SK-N-SH (cell line): ENCODE measurements at regions not wholly inside any gene's neighbourhood (a gene's known extent, or its start where the extent isn't known, plus 50 kb on each side); places are given as distances from the start of the nearest gene placed in this dataset.

ENCODE experiments used
- CTCF ChIA-PET: fragments of 300-600, 350-600 bp; formaldehyde crosslinking; extraction: SDS; loops from one replicate; lab custom pipeline; 2021; lab: Yijun Ruan, JAX
- POLR2A ChIA-PET: fragments of 350-600 bp; sonication (Branson Sonifier 250); formaldehyde crosslinking; extraction: SDS; loops from one replicate; lab custom pipeline; 2020; ENCODE audit warnings: antibody characterized with exemption, inconsistent platforms; lab: Yijun Ruan, JAX
- DNase-seq: peaks from one replicate; pipeline ENCODE4 v3.0.0; 2012
- H2AFZ ChIP-seq: fragments of 200-600 bp; sonication (generic); 2 replicates; pipeline ENCODE4 v1.8.1; 2016; ENCODE audit warnings: antibody characterized with exemption, mild to moderate bottlenecking, low read depth
- H3F3A ChIP-seq: fragments of 200-600 bp; sonication (generic); replicated peaks from 2 replicates; pipeline ENCODE3; 2016; ENCODE audit warnings: antibody characterized with exemption, mild to moderate bottlenecking; ENCODE audit not compliant: insufficient read depth
- H3K27ac ChIP-seq, 2 experiments: fragments of 200-500 bp in 1 of 2; fragments of 200-600 bp in 1 of 2; sonication (Bioruptor generic) in 1 of 2; sonication (generic), shearing (Covaris generic) in 1 of 2; 2 replicates each; pipeline versions ENCODE4 v1.5.1 to v1.6.1; 2014 to 2016; ENCODE audit warnings: low read depth in 2 of 2, inconsistent platforms in 1 of 2, low read length in 1 of 2, mild to moderate bottlenecking in 1 of 2, mixed read lengths in 1 of 2
- H3K27me3 ChIP-seq: fragments of 200-600 bp; sonication (generic), shearing (Covaris generic); 2 replicates; pipeline ENCODE4 v1.6.1; 2016; ENCODE audit warnings: mixed run types; ENCODE audit not compliant: insufficient read depth
- H3K36me3 ChIP-seq, 2 experiments: fragments of 200-500 bp in 1 of 2; fragments of 200-600 bp in 1 of 2; sonication (Bioruptor generic) in 1 of 2; sonication (generic) in 1 of 2; replicated peaks in 1 of 2; 2 replicates each; pipeline versions ENCODE3 to v1.5.1; 2014 to 2016; ENCODE audit warnings: low read length in 1 of 2, mild to moderate bottlenecking in 1 of 2; ENCODE audit not compliant: insufficient read depth in 2 of 2, control insufficient read depth in 1 of 2
- H3K4me1 ChIP-seq, 2 experiments: fragments of 200-500 bp in 1 of 2; fragments of 200-600 bp in 1 of 2; sonication (Bioruptor generic) in 1 of 2; sonication (generic), shearing (Covaris generic) in 1 of 2; 2 replicates each; pipeline versions ENCODE4 v1.5.1 to v1.6.1; 2014 to 2016; ENCODE audit warnings: low read depth in 1 of 2, low read length in 1 of 2, mixed run types in 1 of 2; ENCODE audit not compliant: insufficient read depth in 2 of 2, control insufficient read depth in 1 of 2
- H3K4me2 ChIP-seq: fragments of 200-600 bp; sonication (generic), shearing (Covaris generic); 2 replicates; pipeline ENCODE4 v1.6.1; 2017; ENCODE audit warnings: mixed run types
- H3K4me3 ChIP-seq, 2 experiments: fragments of 200-500 bp in 1 of 2; fragments of 200-600 bp in 1 of 2; sonication (Bioruptor generic) in 1 of 2; sonication (generic), shearing (Covaris generic) in 1 of 2; 2 replicates each; pipeline versions ENCODE4 v1.5.1 to v1.8.1; 2014 to 2016; ENCODE audit warnings: low read depth in 2 of 2, inconsistent platforms in 1 of 2, low read length in 1 of 2, mild to moderate bottlenecking in 1 of 2, mixed read lengths in 1 of 2, moderate library complexity in 1 of 2
- H3K79me2 ChIP-seq: fragments of 200-600 bp; sonication (generic); 2 replicates; pipeline ENCODE4 v1.8.1; 2017; ENCODE audit warnings: mild to moderate bottlenecking; ENCODE audit not compliant: insufficient read depth
- H3K9ac ChIP-seq: fragments of 200-600 bp; sonication (generic); 2 replicates; pipeline ENCODE4 v1.6.1; 2017; ENCODE audit warnings: mixed run types
- H3K9me2 ChIP-seq: fragments of 200-600 bp; sonication (generic); 2 replicates; pipeline ENCODE4 v1.6.1; 2017; ENCODE audit warnings: mixed run types
- H3K9me3 ChIP-seq: fragments of 200-600 bp; sonication (generic); 2 replicates; pipeline ENCODE4 v1.6.1; 2017; ENCODE audit warnings: mixed run types, mild to moderate bottlenecking, moderate library complexity
- H4K20me1 ChIP-seq: fragments of 200-600 bp; sonication (generic); 2 replicates; pipeline ENCODE4 v1.6.1; 2017; ENCODE audit warnings: mild to moderate bottlenecking, mixed run types; ENCODE audit not compliant: insufficient read depth
- CHD2 ChIP-seq: fragments of 150-350 bp; IDR thresholded peaks from 2 replicates; pipeline ENCODE4 v1.6.1; 2018; ENCODE audit warnings: low read length; ENCODE audit not compliant: partially characterized antibody
- FOSL2 ChIP-seq: IDR thresholded peaks from 2 replicates; pipeline ENCODE4 v1.4.0; 2012; ENCODE audit warnings: low read depth, mild to moderate bottlenecking, moderate library complexity, borderline replicate concordance
- FOXJ3 ChIP-seq: sonication (generic); formaldehyde crosslinking; IDR thresholded peaks from 2 replicates; pipeline ENCODE4 v1.5.1; 2020; ENCODE audit warnings: mild to moderate bottlenecking, missing genetic modification reagents
- GATA2 ChIP-seq: sonication (generic); formaldehyde crosslinking; IDR thresholded peaks from 2 replicates; pipeline ENCODE4 v1.5.0; 2020; ENCODE audit warnings: mild to moderate bottlenecking, missing genetic modification reagents
- JUND ChIP-seq: IDR thresholded peaks from 2 replicates; pipeline ENCODE4 v1.4.0; 2012
- MEF2A ChIP-seq: IDR thresholded peaks from 2 replicates; pipeline ENCODE4 v1.4.0; 2012; ENCODE audit warnings: low read depth, borderline replicate concordance
- NFIC ChIP-seq: IDR thresholded peaks from 2 replicates; pipeline ENCODE4 v1.4.0; 2012; ENCODE audit warnings: borderline replicate concordance
- RAD21 ChIP-seq: IDR thresholded peaks from 2 replicates; pipeline ENCODE4 v1.6.1; 2012; ENCODE audit warnings: mild to moderate bottlenecking, low read length
- RCOR1 ChIP-seq: fragments of 150-350 bp; IDR thresholded peaks from 2 replicates; pipeline ENCODE4 v1.6.1; 2017; ENCODE audit warnings: antibody characterized with exemption, low read length
- SMC3 ChIP-seq: IDR thresholded peaks from 2 replicates; pipeline ENCODE4 v1.6.1; 2012; ENCODE audit warnings: low read depth, low read length, improper control_type of control experiment
- TAF1 ChIP-seq: IDR thresholded peaks from 2 replicates; pipeline ENCODE4 v1.6.1; 2012; ENCODE audit warnings: low read depth, mild to moderate bottlenecking, low read length, moderate library complexity, borderline replicate concordance
- TEAD4 ChIP-seq: IDR thresholded peaks from 2 replicates; pipeline ENCODE4 v1.4.0; 2012; ENCODE audit warnings: mild to moderate bottlenecking, borderline replicate concordance; ENCODE audit not compliant: insufficient read depth
- WGBS: methylation state at CpG from one replicate; pipeline ENCODE4 v1.1.6; 2017; ENCODE audit warnings: low lambda C conversion rate; 5-methylcytosine and 5-hydroxymethylcytosine counted together
- TF ChIP-seq, protein P1 (sequence below): IDR thresholded peaks from 2 replicates; pipeline ENCODE4 v1.4.0; 2012; ENCODE audit warnings: low read depth, borderline replicate concordance
- TF ChIP-seq, protein P2 (sequence below): IDR thresholded peaks from 2 replicates; pipeline ENCODE4; 2012
- TF ChIP-seq, protein P3 (sequence below): IDR thresholded peaks from 2 replicates; pipeline ENCODE4 v1.4.0; 2012; ENCODE audit warnings: low read depth, borderline replicate concordance
- TF ChIP-seq, protein P4 (sequence below): IDR thresholded peaks from 2 replicates; pipeline ENCODE4 v1.6.1; 2012; ENCODE audit warnings: mild to moderate bottlenecking, low read depth, low read length, moderate library complexity

DNA sequence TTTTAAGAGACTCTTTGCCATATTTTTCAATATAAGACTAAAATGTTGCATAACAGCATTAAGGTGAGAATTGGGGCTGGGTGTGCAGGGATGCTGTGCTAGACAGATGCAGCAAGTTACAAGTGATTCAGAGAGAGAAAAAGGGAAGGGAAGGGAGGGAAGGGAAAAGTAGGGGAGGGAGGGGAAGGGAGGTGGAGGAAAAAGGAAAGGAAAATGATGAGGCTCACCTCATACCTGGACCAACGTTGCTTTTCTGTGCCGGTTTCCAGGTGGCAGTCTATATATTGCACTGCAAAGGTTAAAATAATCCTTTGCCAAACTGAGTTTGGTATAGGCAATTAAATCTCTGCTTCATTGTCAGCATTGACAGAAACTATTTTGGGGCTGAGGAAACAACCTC is 155.4 kb upstream of the LAMA2 start:
- WGBS, result 51% methylated on average over 2 of the region's 2 CpGs
- Histone ChIP-seq H3F3A (peaks cover 7% of the 10 kb centered on the region), H4K20me1 (no peaks in the 10 kb centered on the region), H3K36me3 (no peaks in the 10 kb centered on the region), H3K27ac (no peak overlapping the region), H3K4me2 (no peak overlapping the region), H3K4me1 (no peaks in the 10 kb centered on the region), H3K9me3 (no peaks in the 10 kb centered on the region), H3K9me2 (no peaks in the 10 kb centered on the region), H3K9ac (no peak overlapping the region), H3K27me3 (no peaks in the 10 kb centered on the region), H3K4me3 (no peak overlapping the region), H2AFZ (no peak overlapping the region), H3K79me2 (no peaks in the 10 kb centered on the region)
- DNase-seq, result no peak
- ChIA-PET CTCF (interaction anchor here (0.5 kb wide), 1 partner anchor 599 kb away, joined by 3 read pairs; no protein-coding TSS in a partner anchor), POLR2A (no interaction called here)
- no peak for TF ChIP-seq MEF2A
- TF ChIP-seq, protein P1, sequence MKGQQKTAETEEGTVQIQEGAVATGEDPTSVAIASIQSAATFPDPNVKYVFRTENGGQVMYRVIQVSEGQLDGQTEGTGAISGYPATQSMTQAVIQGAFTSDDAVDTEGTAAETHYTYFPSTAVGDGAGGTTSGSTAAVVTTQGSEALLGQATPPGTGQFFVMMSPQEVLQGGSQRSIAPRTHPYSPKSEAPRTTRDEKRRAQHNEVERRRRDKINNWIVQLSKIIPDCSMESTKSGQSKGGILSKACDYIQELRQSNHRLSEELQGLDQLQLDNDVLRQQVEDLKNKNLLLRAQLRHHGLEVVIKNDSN, result no peak
- no peak for TF ChIP-seq NFIC
- TF ChIP-seq, protein P2, sequence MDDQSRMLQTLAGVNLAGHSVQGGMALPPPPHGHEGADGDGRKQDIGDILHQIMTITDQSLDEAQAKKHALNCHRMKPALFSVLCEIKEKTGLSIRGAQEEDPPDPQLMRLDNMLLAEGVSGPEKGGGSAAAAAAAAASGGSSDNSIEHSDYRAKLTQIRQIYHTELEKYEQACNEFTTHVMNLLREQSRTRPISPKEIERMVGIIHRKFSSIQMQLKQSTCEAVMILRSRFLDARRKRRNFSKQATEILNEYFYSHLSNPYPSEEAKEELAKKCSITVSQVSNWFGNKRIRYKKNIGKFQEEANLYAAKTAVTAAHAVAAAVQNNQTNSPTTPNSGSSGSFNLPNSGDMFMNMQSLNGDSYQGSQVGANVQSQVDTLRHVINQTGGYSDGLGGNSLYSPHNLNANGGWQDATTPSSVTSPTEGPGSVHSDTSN, result no peak
- TF ChIP-seq SMC3, result no peak
- no peak for TF ChIP-seq JUND
- TF ChIP-seq RAD21, result no peak
- no peak for TF ChIP-seq FOSL2
- no peak for TF ChIP-seq CHD2
- TF ChIP-seq TAF1, result no peak
- no peak for TF ChIP-seq TEAD4
- no peak for TF ChIP-seq FOXJ3 (CRISPR knock-in tag)
- TF ChIP-seq, protein P3, sequence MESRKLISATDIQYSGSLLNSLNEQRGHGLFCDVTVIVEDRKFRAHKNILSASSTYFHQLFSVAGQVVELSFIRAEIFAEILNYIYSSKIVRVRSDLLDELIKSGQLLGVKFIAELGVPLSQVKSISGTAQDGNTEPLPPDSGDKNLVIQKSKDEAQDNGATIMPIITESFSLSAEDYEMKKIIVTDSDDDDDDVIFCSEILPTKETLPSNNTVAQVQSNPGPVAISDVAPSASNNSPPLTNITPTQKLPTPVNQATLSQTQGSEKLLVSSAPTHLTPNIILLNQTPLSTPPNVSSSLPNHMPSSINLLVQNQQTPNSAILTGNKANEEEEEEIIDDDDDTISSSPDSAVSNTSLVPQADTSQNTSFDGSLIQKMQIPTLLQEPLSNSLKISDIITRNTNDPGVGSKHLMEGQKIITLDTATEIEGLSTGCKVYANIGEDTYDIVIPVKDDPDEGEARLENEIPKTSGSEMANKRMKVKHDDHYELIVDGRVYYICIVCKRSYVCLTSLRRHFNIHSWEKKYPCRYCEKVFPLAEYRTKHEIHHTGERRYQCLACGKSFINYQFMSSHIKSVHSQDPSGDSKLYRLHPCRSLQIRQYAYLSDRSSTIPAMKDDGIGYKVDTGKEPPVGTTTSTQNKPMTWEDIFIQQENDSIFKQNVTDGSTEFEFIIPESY, result no peak
- no peak for TF ChIP-seq GATA2 (CRISPR knock-in tag)
- TF ChIP-seq, protein P4, sequence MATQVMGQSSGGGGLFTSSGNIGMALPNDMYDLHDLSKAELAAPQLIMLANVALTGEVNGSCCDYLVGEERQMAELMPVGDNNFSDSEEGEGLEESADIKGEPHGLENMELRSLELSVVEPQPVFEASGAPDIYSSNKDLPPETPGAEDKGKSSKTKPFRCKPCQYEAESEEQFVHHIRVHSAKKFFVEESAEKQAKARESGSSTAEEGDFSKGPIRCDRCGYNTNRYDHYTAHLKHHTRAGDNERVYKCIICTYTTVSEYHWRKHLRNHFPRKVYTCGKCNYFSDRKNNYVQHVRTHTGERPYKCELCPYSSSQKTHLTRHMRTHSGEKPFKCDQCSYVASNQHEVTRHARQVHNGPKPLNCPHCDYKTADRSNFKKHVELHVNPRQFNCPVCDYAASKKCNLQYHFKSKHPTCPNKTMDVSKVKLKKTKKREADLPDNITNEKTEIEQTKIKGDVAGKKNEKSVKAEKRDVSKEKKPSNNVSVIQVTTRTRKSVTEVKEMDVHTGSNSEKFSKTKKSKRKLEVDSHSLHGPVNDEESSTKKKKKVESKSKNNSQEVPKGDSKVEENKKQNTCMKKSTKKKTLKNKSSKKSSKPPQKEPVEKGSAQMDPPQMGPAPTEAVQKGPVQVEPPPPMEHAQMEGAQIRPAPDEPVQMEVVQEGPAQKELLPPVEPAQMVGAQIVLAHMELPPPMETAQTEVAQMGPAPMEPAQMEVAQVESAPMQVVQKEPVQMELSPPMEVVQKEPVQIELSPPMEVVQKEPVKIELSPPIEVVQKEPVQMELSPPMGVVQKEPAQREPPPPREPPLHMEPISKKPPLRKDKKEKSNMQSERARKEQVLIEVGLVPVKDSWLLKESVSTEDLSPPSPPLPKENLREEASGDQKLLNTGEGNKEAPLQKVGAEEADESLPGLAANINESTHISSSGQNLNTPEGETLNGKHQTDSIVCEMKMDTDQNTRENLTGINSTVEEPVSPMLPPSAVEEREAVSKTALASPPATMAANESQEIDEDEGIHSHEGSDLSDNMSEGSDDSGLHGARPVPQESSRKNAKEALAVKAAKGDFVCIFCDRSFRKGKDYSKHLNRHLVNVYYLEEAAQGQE, result no peak
- no peak for TF ChIP-seq RCOR1
